Hepatocyte (in vitro differentiated cells): ENCODE measurements at regions not wholly inside any gene's neighbourhood (a gene's known extent, or its start where the extent isn't known, plus 50 kb on each side); places are given as distances from the start of the nearest gene placed in this dataset.

ENCODE experiments used
- CTCF ChIP-seq: fragments of 200-600 bp; sonication (generic); IDR thresholded peaks from 2 replicates; pipeline ENCODE4 v1.5.1; 2016; ENCODE audit warnings: antibody characterized with exemption, mild to moderate bottlenecking; ENCODE audit not compliant: poor library complexity
- EZH2 ChIP-seq: fragments of 200-600 bp; sonication (generic); IDR thresholded peaks from 2 replicates; pipeline ENCODE4 v1.6.1; 2016; ENCODE audit warnings: antibody characterized with exemption, mild to moderate bottlenecking, borderline replicate concordance
- EZH2phosphoT487 ChIP-seq: fragments of 200-600 bp; sonication (generic); IDR thresholded peaks from one replicate; pipeline ENCODE4 v1.6.1; 2018; ENCODE audit warnings: antibody characterized with exemption, mild to moderate bottlenecking, low read depth, moderate library complexity; ENCODE audit not compliant: unreplicated experiment, severe bottlenecking

- TF ChIP-seq EZH2 (no peak), CTCF (no peak), EZH2phosphoT487 (no peak)
Observed at GRCh38 chr3:161602918-161603317, 106.3 kb downstream of the OTOL1 start.
